A549 (cell line): ENCODE measurements at regions not wholly inside any gene's neighbourhood (a gene's known extent, or its start where the extent isn't known, plus 50 kb on each side); places are given as distances from the start of the nearest gene placed in this dataset.

ENCODE experiments used
- ATAC-seq, 2 experiments: fragments of 200-7000 bp in 1 of 2; fragments of >200 bp in 1 of 2; cut with Nextera tagmentation in 1 of 2; cut with Tn5 transposase in 1 of 2; 3 replicates each; pipeline versions ENCODE4 v1.8.0 to v1.9.1; 2018 to 2020; ENCODE audit warnings: mild to moderate bottlenecking in 1 of 2, moderate library complexity in 1 of 2
- CTCF ChIA-PET: fragments of 300-600 bp; sonication (Branson Sonifier 250); formaldehyde crosslinking; extraction: SDS; loops from one replicate; lab custom pipeline; 2021; ENCODE audit warnings: antibody characterized with exemption, inconsistent platforms; lab: Yijun Ruan, JAX
- POLR2A ChIA-PET: fragments of 350-600 bp; formaldehyde crosslinking; extraction: SDS; loops from one replicate; lab custom pipeline; 2021; ENCODE audit warnings: antibody characterized with exemption, inconsistent platforms; lab: Yijun Ruan, JAX
- DNase-seq, 2 experiments: peaks; one replicate each; pipeline versions ENCODE4 v3.0.0 to v3.0.0-alpha.2; 2011 to 2016; ENCODE audit warnings: low read depth in 1 of 2, low spot score in 1 of 2
- FAIRE-seq: peaks from 2 replicates; lab custom pipeline; 2011; peaks lifted over from hg19 to GRCh38; lab: Jason Lieb, UNC
- H3K27ac ChIP-seq, 2 experiments: fragments of >200 bp; sonication (Bioruptor Twin); formaldehyde crosslinking; 3 replicates each; pipeline ENCODE4 v1.5.1; 2016 to 2017
- H3K4me1 ChIP-seq: fragments of >200 bp; sonication (Bioruptor Twin); formaldehyde crosslinking; 3 replicates; pipeline ENCODE4 v1.6.1; 2016
- H3K4me2 ChIP-seq: fragments of >200 bp; sonication (Bioruptor Twin); formaldehyde crosslinking; 3 replicates; pipeline ENCODE4 v1.6.1; 2016
- H3K4me3 ChIP-seq: fragments of >200 bp; sonication (Bioruptor Twin); formaldehyde crosslinking; 3 replicates; pipeline ENCODE4 v1.5.1; 2016
- H3K9me3 ChIP-seq: fragments of >200 bp; sonication (Bioruptor Twin); formaldehyde crosslinking; 3 replicates; pipeline ENCODE4 v1.6.1; 2016
- ATOH8 ChIP-seq: fragments of 250-450 bp; sonication (Bioruptor Pico); IDR thresholded peaks from 2 replicates; pipeline ENCODE4 v1.5.0; 2020; ENCODE audit warnings: low read depth, mild to moderate bottlenecking, moderate library complexity
- BCL3 ChIP-seq: fragments of >200 bp; sonication (Bioruptor Twin); formaldehyde crosslinking; IDR thresholded peaks from 3 replicates; pipeline ENCODE4 v1.6.1; 2016
- CBX8 ChIP-seq: fragments of 200-600 bp; sonication (generic); IDR thresholded peaks from 2 replicates; pipeline ENCODE4 v1.6.1; 2016
- CTCF ChIP-seq: fragments of >200 bp; sonication (Bioruptor Twin); formaldehyde crosslinking; IDR thresholded peaks from 3 replicates; pipeline ENCODE4 v1.5.1; 2016
- FOSB ChIP-seq: fragments of 250-450 bp; sonication (Bioruptor Pico); IDR thresholded peaks from 2 replicates; pipeline ENCODE4 v1.5.0; 2020; ENCODE audit warnings: mild to moderate bottlenecking, moderate library complexity
- GATA3 ChIP-seq: IDR thresholded peaks from 2 replicates; pipeline ENCODE4 v1.6.1; 2012; ENCODE audit warnings: borderline replicate concordance
- HES2 ChIP-seq: fragments of >200 bp; sonication (Bioruptor Twin); formaldehyde crosslinking; IDR thresholded peaks from 2 replicates; pipeline ENCODE4 v1.6.1; 2016
- HMGXB4 ChIP-seq: fragments of 250-450 bp; sonication (Bioruptor Pico); IDR thresholded peaks from 2 replicates; pipeline ENCODE4 v1.5.0; 2021; ENCODE audit warnings: mild to moderate bottlenecking, moderate library complexity, borderline replicate concordance
- HOXB13 ChIP-seq: fragments of 250-450 bp; sonication (Bioruptor Pico); IDR thresholded peaks from 2 replicates; pipeline ENCODE4 v1.5.0; 2020; ENCODE audit warnings: low read depth, mild to moderate bottlenecking, moderate library complexity
- KDM1A ChIP-seq: fragments of 200-600 bp; sonication (generic); IDR thresholded peaks from 2 replicates; pipeline ENCODE4 v1.6.1; 2016; ENCODE audit warnings: low read depth, mild to moderate bottlenecking
- KDM5A ChIP-seq: fragments of 200-600 bp; sonication (generic); IDR thresholded peaks from 2 replicates; pipeline ENCODE4 v1.6.1; 2016; ENCODE audit warnings: antibody characterized with exemption, mild to moderate bottlenecking
- MAFK ChIP-seq: fragments of 450-650 bp; IDR thresholded peaks from 2 replicates; pipeline ENCODE4 v1.6.1; 2014; ENCODE audit not compliant: partially characterized antibody
- MYC ChIP-seq: IDR thresholded peaks from 2 replicates; pipeline ENCODE4 v1.6.1; 2012; ENCODE audit warnings: mild to moderate bottlenecking, inconsistent platforms, low read length, improper control_type of control experiment, borderline replicate concordance
- NPAS2 ChIP-seq: fragments of 250-450 bp; sonication (Bioruptor Pico); IDR thresholded peaks from 2 replicates; pipeline ENCODE4 v1.8.0; 2022; ENCODE audit warnings: mild to moderate bottlenecking, moderate library complexity, borderline replicate concordance
- POLR2A ChIP-seq: IDR thresholded peaks from 2 replicates; pipeline ENCODE4 v1.6.1; 2012; ENCODE audit warnings: mild to moderate bottlenecking, low read length
- POLR2AphosphoS2 ChIP-seq: conservative IDR thresholded peaks from 2 replicates; pipeline ENCODE4 v1.6.1; 2012; ENCODE audit warnings: low read length, improper control_type of control experiment, inconsistent platforms
- RAD21 ChIP-seq, 2 experiments: fragments of >200 bp in 1 of 2; sonication (Bioruptor Twin) in 1 of 2; formaldehyde crosslinking in 1 of 2; IDR thresholded peaks in 1 of 2; conservative IDR thresholded peaks in 1 of 2; 2 replicates in 1 of 2; 3 replicates in 1 of 2; pipeline ENCODE4 v1.6.1; 2012 to 2018; ENCODE audit warnings: inconsistent platforms in 1 of 2
- RNF2 ChIP-seq: fragments of 200-600 bp; sonication (generic); IDR thresholded peaks from 2 replicates; pipeline ENCODE4 v1.6.1; 2016; ENCODE audit warnings: low read depth, mild to moderate bottlenecking, antibody characterized with exemption, moderate library complexity, borderline replicate concordance
- SMC3 ChIP-seq: fragments of >200 bp; sonication (Bioruptor Twin); formaldehyde crosslinking; IDR thresholded peaks from 3 replicates; pipeline ENCODE4 v1.6.1; 2018; ENCODE audit warnings: inconsistent platforms
- SREBF2 ChIP-seq: fragments of 450-650 bp; IDR thresholded peaks from 2 replicates; pipeline ENCODE4 v1.6.1; 2014; ENCODE audit warnings: mild to moderate bottlenecking, moderate library complexity
- ZC3H11A ChIP-seq: fragments of 450-650 bp; IDR thresholded peaks from 2 replicates; pipeline ENCODE4 v1.6.1; 2014; ENCODE audit warnings: antibody characterized with exemption, mild to moderate bottlenecking
- ZFP36 ChIP-seq: fragments of 450-650 bp; IDR thresholded peaks from 2 replicates; pipeline ENCODE4 v1.6.1; 2014; ENCODE audit warnings: borderline replicate concordance; ENCODE audit not compliant: partially characterized antibody
- ZSCAN20 ChIP-seq: fragments of 250-450 bp; sonication (Bioruptor Pico); IDR thresholded peaks from 2 replicates; pipeline ENCODE4 v1.8.0; 2022; ENCODE audit warnings: mild to moderate bottlenecking, moderate library complexity
- WGBS: methylation state at CpG from one replicate; pipeline ENCODE4 v1.1.6; 2017; ENCODE audit errors: missing lambda C conversion rate; 5-methylcytosine and 5-hydroxymethylcytosine counted together
- TF ChIP-seq, protein P1 (sequence below): IDR thresholded peaks from 2 replicates; pipeline ENCODE4 v1.6.1; 2012

DNA sequence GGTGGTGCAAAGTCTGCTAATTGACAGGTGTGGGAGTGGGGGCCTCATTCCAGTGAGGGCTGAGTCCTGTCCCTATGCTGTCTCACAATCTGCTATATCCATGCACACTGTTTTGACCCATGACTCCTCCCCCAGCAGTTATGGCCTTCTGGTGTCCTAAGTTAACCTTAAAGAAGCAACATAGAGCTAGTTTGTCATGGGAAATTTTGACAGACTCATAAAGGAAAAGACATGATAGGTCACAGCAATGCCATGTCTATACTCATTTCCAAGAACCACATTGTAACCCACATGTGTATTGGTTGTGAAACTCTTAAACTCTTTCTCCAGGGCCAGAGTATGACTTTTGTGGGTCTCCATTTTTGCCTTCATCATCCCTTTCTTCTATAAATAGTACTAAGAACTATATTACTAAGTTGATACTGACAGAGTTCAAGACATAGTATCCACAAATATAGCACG, 78.2 kb upstream of the SLC1A4 start:
- H3K27ac ChIP-seq: no peak overlapping the region
- no peaks in the 10 kb centered on the region for H3K9me3 ChIP-seq
- POLR2A ChIA-PET: no interaction called here
- no peak overlapping the region for H3K4me2 ChIP-seq
- CTCF ChIA-PET: no interaction called here
- DNase-seq: no peak
- no peak for ATAC-seq
- TF ChIP-seq NPAS2 (CRISPR knock-in tag): no peak
- TF ChIP-seq CBX8: no peak
- TF ChIP-seq BCL3: no peak
- no peak for TF ChIP-seq POLR2AphosphoS2
- no peak for TF ChIP-seq ZSCAN20
- TF ChIP-seq GATA3: no peak
- no peak for TF ChIP-seq ZC3H11A
- TF ChIP-seq HMGXB4 (CRISPR knock-in tag): no peak
- TF ChIP-seq POLR2A: no peak
- TF ChIP-seq HOXB13 (CRISPR knock-in tag): no peak
- no peak for TF ChIP-seq MAFK
- WGBS: 11% methylated on average over 1 of the region's 1 CpG
- H3K4me3 ChIP-seq: no peak overlapping the region
- no peaks in the 10 kb centered on the region for H3K4me1 ChIP-seq
- FAIRE-seq: no peak

DNA sequence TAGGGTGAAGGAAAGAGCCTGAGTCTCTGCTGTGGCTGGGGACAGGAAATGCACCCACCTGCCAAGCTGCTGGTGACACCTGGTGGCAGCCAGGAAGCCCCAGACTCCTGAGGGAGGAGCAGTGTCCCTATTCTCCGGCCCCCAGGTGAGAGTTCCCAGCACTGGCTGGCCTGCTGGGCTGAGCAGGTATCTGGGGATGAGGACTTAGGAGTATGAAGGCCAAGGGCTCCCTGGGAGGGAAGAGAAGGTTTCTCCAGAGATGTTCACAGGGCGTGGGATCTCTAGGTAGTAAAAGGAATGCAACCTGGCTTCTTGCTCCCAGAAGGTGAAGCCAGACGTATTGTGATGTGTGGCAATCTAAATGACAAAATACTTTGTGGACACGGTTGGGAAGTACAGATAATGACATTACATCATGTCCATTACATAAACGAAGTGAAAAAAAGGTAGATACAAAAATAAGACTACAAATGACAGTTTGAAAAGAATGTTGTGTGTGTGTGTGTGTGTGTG, 75.8 kb upstream of the SLC1A4 start:
- H3K4me3 ChIP-seq: no peak overlapping the region
- TF ChIP-seq CTCF (peak; percentile 28; the same call in 2 of the 3 replicates), MYC (no peak), RAD21 (conservative IDR thresholded peaks at IDR 0.05 in 1 of 2, IDR thresholded peaks at IDR 0.05 in 1 of 2) (peak; percentile 36 to 56; a peak in 3 of 5 replicates), POLR2A (no peak), KDM5A (no peak), SMC3 (peak; percentile 26; the same call in 1 of the 3 replicates), ATOH8 (CRISPR knock-in tag) (no peak)
- ATAC-seq: peak; percentile 37 to 48; a peak in 3 of 6 replicates
- H3K9me3 ChIP-seq: no peaks in the 10 kb centered on the region
- FAIRE-seq: no peak
- ChIA-PET CTCF (interaction anchor here (0.7 to 13.5 kb wide), 5 partner anchors 11 to 326 kb away, joined by 3 to 246 read pairs (median 4); no protein-coding TSS in a partner anchor), POLR2A (no interaction called here)
- no peak overlapping the region for H3K27ac ChIP-seq
- no peaks in the 10 kb centered on the region for H3K4me1 ChIP-seq
- WGBS: 28% methylated on average over 5 of the region's 5 CpGs
- peak in 1 of 2 experiments; percentile 35 for DNase-seq
- H3K4me2 ChIP-seq: no peak overlapping the region

- ChIA-PET POLR2A (no interaction called here), CTCF (interaction anchor here (4.6 to 13.5 kb wide), 4 partner anchors 13 to 131 kb away, joined by 23 to 246 read pairs (median 138); partner anchors contain the start of gene SLC1A4)
- H3K4me3 ChIP-seq: no peak overlapping the region
- DNase-seq: no peak
- H3K4me2 ChIP-seq: no peak overlapping the region
- H3K27ac ChIP-seq: no peak overlapping the region
- no peak for ATAC-seq
- no peaks in the 10 kb centered on the region for H3K9me3 ChIP-seq
- H3K4me1 ChIP-seq: no peaks in the 10 kb centered on the region
- TF ChIP-seq ZFP36 (no peak), FOSB (CRISPR knock-in tag) (no peak), KDM1A (no peak), SREBF2 (no peak), POLR2A (no peak), HOXB13 (CRISPR knock-in tag) (no peak), RNF2 (no peak), HES2 (no peak), ZSCAN20 (no peak), BCL3 (no peak)
- TF ChIP-seq, protein P1, sequence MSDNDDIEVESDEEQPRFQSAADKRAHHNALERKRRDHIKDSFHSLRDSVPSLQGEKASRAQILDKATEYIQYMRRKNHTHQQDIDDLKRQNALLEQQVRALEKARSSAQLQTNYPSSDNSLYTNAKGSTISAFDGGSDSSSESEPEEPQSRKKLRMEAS: no peak
- WGBS: 59% methylated on average over 9 of the region's 9 CpGs
- no peak for FAIRE-seq
These were observed 75.0 kb upstream of the SLC1A4 start for GRCh38 chr2:64914247-64914646.
